ENCODE measurements at regions not wholly inside any gene's neighbourhood (a gene's known extent, or its start where the extent isn't known, plus 50 kb on each side); places are given as distances from the start of the nearest gene placed in this dataset.

DNA sequence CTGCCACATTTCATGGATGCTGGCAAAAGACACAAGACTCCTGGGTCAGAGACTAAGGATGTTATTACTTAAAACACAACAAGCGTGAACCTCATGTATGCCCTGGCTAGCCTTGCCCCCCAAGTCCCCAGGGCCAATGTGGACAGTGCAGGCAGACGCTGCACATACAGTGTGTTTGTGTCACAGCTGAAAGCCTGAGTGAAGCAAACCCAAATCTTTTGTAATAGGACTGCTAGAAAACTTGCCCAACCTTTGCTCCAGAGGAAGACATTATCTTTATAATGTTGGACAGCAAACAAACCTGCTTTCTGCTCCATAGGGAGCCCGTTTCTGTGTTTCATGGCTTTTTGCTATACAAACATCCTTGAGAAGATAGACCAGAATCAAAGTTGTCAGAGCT, 282.0 kb upstream of the RORA start:
- ChIA-PET POLR2A (no interaction called here), CTCF (ENCODE audit: low intra/inter-chr PET ratio) (no interaction called here)
- BruUV-seq (replicated peaks): no TSS peak
- Histone ChIP-seq H3K4me1 (replicated peaks in 1 of 2; ENCODE audit: control insufficient read depth in 2 of 2, insufficient read depth in 2 of 2, low read length in 2 of 2) (no peaks in the 10 kb centered on the region), H3K9ac (ENCODE audit: insufficient read depth in 1 of 2, low read depth in 2 of 2, low read length in 2 of 2) (no peak overlapping the region), H4K20me1 (replicated peaks; ENCODE audit: control insufficient read depth, insufficient read depth, low read length) (no peaks in the 10 kb centered on the region), H3K9me1 (ENCODE audit: control insufficient read depth, insufficient read depth, low read length) (no peaks in the 10 kb centered on the region), H3K4me3 (no peak overlapping the region), H3K36me3 (ENCODE audit: control insufficient read depth, insufficient read depth, low read length) (no peaks in the 10 kb centered on the region), H3K27me3 (ENCODE audit: control insufficient read depth in 2 of 2, insufficient read depth in 2 of 2, low read length in 2 of 2) (no peaks in the 10 kb centered on the region; a peak in 2 of 5 replicates), H3K79me2 (ENCODE audit: control insufficient read depth, insufficient read depth, low read length) (no peaks in the 10 kb centered on the region), H3K4me2 (ENCODE audit: insufficient read depth, low read length) (no peak overlapping the region), H3K27ac (ENCODE audit: extremely low read depth, low read depth, low read length) (no peak overlapping the region), H2AFZ (ENCODE audit: low read depth, low read length) (no peak overlapping the region), H3K9me3 (replicated peaks; ENCODE audit: control insufficient read depth, insufficient read depth, low read depth, low read length) (no peaks in the 10 kb centered on the region)
- ATAC-seq (no peak), FAIRE-seq (no peak), DNase-seq (ENCODE audit: extremely low read depth in 1 of 4, low spot score in 3 of 4) (no peak)
- intact Hi-C loops (cut with micrococcal nuclease) (no loop called here), in situ Hi-C loops (cut with MboI) (no loop called here)
- TF ChIP-seq MIER1 (IDR thresholded peaks at IDR 0.05; ENCODE audit: low read depth): no peak
- TF ChIP-seq, protein P1, sequence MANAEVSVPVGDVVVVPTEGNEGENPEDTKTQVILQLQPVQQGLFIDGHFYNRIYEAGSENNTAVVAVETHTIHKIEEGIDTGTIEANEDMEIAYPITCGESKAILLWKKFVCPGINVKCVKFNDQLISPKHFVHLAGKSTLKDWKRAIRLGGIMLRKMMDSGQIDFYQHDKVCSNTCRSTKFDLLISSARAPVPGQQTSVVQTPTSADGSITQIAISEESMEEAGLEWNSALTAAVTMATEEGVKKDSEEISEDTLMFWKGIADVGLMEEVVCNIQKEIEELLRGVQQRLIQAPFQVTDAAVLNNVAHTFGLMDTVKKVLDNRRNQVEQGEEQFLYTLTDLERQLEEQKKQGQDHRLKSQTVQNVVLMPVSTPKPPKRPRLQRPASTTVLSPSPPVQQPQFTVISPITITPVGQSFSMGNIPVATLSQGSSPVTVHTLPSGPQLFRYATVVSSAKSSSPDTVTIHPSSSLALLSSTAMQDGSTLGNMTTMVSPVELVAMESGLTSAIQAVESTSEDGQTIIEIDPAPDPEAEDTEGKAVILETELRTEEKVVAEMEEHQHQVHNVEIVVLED (CRISPR knock-in tag; IDR thresholded peaks at IDR 0.05): no peak
- TF ChIP-seq ILK (tag; IDR thresholded peaks at IDR 0.05; ENCODE audit: borderline replicate concordance, low read depth): no peak
- TF ChIP-seq, protein P2, sequence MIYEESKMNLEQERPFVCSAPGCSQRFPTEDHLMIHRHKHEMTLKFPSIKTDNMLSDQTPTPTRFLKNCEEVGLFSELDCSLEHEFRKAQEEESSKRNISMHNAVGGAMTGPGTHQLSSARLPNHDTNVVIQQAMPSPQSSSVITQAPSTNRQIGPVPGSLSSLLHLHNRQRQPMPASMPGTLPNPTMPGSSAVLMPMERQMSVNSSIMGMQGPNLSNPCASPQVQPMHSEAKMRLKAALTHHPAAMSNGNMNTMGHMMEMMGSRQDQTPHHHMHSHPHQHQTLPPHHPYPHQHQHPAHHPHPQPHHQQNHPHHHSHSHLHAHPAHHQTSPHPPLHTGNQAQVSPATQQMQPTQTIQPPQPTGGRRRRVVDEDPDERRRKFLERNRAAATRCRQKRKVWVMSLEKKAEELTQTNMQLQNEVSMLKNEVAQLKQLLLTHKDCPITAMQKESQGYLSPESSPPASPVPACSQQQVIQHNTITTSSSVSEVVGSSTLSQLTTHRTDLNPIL (CRISPR knock-in tag; IDR thresholded peaks at IDR 0.05): no peak
- TF ChIP-seq, protein P3, sequence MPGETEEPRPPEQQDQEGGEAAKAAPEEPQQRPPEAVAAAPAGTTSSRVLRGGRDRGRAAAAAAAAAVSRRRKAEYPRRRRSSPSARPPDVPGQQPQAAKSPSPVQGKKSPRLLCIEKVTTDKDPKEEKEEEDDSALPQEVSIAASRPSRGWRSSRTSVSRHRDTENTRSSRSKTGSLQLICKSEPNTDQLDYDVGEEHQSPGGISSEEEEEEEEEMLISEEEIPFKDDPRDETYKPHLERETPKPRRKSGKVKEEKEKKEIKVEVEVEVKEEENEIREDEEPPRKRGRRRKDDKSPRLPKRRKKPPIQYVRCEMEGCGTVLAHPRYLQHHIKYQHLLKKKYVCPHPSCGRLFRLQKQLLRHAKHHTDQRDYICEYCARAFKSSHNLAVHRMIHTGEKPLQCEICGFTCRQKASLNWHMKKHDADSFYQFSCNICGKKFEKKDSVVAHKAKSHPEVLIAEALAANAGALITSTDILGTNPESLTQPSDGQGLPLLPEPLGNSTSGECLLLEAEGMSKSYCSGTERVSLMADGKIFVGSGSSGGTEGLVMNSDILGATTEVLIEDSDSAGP (CRISPR knock-in tag; IDR thresholded peaks at IDR 0.05): no peak
- WGBS (ENCODE audit: insufficient coverage, low coverage, missing lambda C conversion rate): 0% methylated on average over 3 of the region's 3 CpGs

Data from K562 (cell line).